GM12878 (cell line): ENCODE measurements at regions not wholly inside any gene's neighbourhood (a gene's known extent, or its start where the extent isn't known, plus 50 kb on each side); places are given as distances from the start of the nearest gene placed in this dataset.

ENCODE experiments used
- ATAC-seq: fragments of 200-7000 bp; cut with Tn5 transposase; 3 replicates; pipeline ENCODE4 v1.9.1; 2020; ENCODE audit warnings: mild to moderate bottlenecking, moderate library complexity
- BruUV-seq: library from RNA; stranded (reverse); fragments of 400-500 nt; replicated peaks from 2 replicates; lab custom pipeline; 2021; lab: Mats Ljungman, UMichigan
- CTCF ChIA-PET: fragments of 300-600 bp; sonication (Branson Sonifier 250); formaldehyde crosslinking; extraction: SDS; loops from one replicate; lab custom pipeline; 2021; ENCODE audit warnings: inconsistent platforms; lab: Yijun Ruan, JAX
- POLR2A ChIA-PET: fragments of 350-600 bp; formaldehyde crosslinking; extraction: SDS; loops from one replicate; lab custom pipeline; 2021; ENCODE audit warnings: inconsistent platforms; lab: Charles Lee
- RAD21 ChIA-PET: fragments of 300-600 bp; sonication (Branson Sonifier 250); formaldehyde crosslinking; loops from one replicate; lab custom pipeline; 2023; ENCODE audit warnings: antibody characterized with exemption; ENCODE audit not compliant: unreplicated experiment; lab: Charles Lee
- SMC1A ChIA-PET: fragments of 300-600 bp; sonication (Branson Sonifier 250); formaldehyde crosslinking; loops from one replicate; lab custom pipeline; 2023; ENCODE audit not compliant: unreplicated experiment, uncharacterized antibody; lab: Charles Lee
- DNase-seq: peaks from one replicate; pipeline ENCODE4 v3.0.0-alpha.2; 2011; ENCODE audit warnings: low read depth, low spot score
- FAIRE-seq: peaks from 3 replicates; lab custom pipeline; 2011; peaks lifted over from hg19 to GRCh38; lab: Jason Lieb, UNC
- H2AFZ ChIP-seq: 2 replicates; pipeline ENCODE4 v1.6.0; 2011; ENCODE audit warnings: low read depth, low read length, control low read depth; ENCODE audit not compliant: control insufficient read depth
- H3K27ac ChIP-seq: 2 replicates; pipeline ENCODE4 v1.5.1; 2011; ENCODE audit warnings: control low read depth; ENCODE audit not compliant: control insufficient read depth, insufficient read depth
- H3K27me3 ChIP-seq, 2 experiments: replicated peaks in 1 of 2; 2 replicates each; pipeline versions ENCODE4 v1.6.0 to v1.6.1; 2011; ENCODE audit warnings: low read length in 1 of 2; ENCODE audit not compliant: control insufficient read depth in 2 of 2, insufficient read depth in 2 of 2
- H3K36me3 ChIP-seq, 2 experiments: 2 replicates each; pipeline ENCODE4 v1.5.1; 2011; ENCODE audit warnings: low read length in 1 of 2; ENCODE audit not compliant: control insufficient read depth in 2 of 2, insufficient read depth in 2 of 2
- H3K4me1 ChIP-seq: 2 replicates; pipeline ENCODE4 v1.6.1; 2011; ENCODE audit warnings: mild to moderate bottlenecking, low read length, moderate library complexity, mixed read lengths; ENCODE audit not compliant: control insufficient read depth, insufficient read depth
- H3K4me2 ChIP-seq: 2 replicates; pipeline ENCODE4 v1.6.0; 2011; ENCODE audit warnings: control low read depth; ENCODE audit not compliant: control insufficient read depth, insufficient read depth
- H3K4me3 ChIP-seq: fragments of 200-600 bp; sonication (generic); 2 replicates; pipeline ENCODE4 v1.5.1; 2016
- H3K79me2 ChIP-seq: 2 replicates; pipeline ENCODE4 v1.6.0; 2011; ENCODE audit warnings: low read length; ENCODE audit not compliant: control insufficient read depth, insufficient read depth
- H3K9ac ChIP-seq: 2 replicates; pipeline ENCODE4 v1.8.0; 2011; ENCODE audit warnings: low read length, control low read depth, mixed read lengths; ENCODE audit not compliant: control insufficient read depth, insufficient read depth
- H3K9me3 ChIP-seq: replicated peaks from 3 replicates; pipeline ENCODE4 v1.5.1; 2011; ENCODE audit warnings: mild to moderate bottlenecking, low read length; ENCODE audit not compliant: control insufficient read depth, insufficient read depth
- H4K20me1 ChIP-seq: 2 replicates; pipeline ENCODE4 v1.6.0; 2011; ENCODE audit not compliant: control insufficient read depth, insufficient read depth
- ATF3 ChIP-seq: IDR thresholded peaks from 2 replicates; pipeline ENCODE4 v1.6.1; 2011; ENCODE audit warnings: low read depth, mild to moderate bottlenecking, low read length, moderate library complexity, borderline replicate concordance; ENCODE audit errors: extremely low read depth
- CEBPB ChIP-seq, 2 experiments: fragments of 150-350 bp in 1 of 2; IDR thresholded peaks; 2 replicates each; pipeline ENCODE4 v1.6.1; 2012 to 2014; ENCODE audit warnings: low read depth in 2 of 2, low read length in 2 of 2, borderline replicate concordance in 1 of 2, inconsistent platforms in 1 of 2
- FOXM1 ChIP-seq: IDR thresholded peaks from 2 replicates; pipeline ENCODE4 v1.6.1; 2012; ENCODE audit warnings: low read depth, mild to moderate bottlenecking, inconsistent platforms, low read length, moderate library complexity
- POU2F2 ChIP-seq: IDR thresholded peaks from 3 replicates; pipeline ENCODE4 v1.6.1; 2011; ENCODE audit warnings: low read depth, mild to moderate bottlenecking, low read length, borderline replicate concordance
- TBL1XR1 ChIP-seq: IDR thresholded peaks from 2 replicates; pipeline ENCODE4 v1.6.1; 2012; ENCODE audit warnings: low read depth, low read length, improper control_type of control experiment
- ZBTB33 ChIP-seq: fragments of 450-650 bp; IDR thresholded peaks from 2 replicates; pipeline ENCODE4 v1.6.1; 2017; ENCODE audit warnings: mild to moderate bottlenecking
- ZBTB40 ChIP-seq: fragments of 450-650 bp; IDR thresholded peaks from 2 replicates; pipeline ENCODE4 v1.6.1; 2016; ENCODE audit warnings: mild to moderate bottlenecking, moderate library complexity, borderline replicate concordance
- ZZZ3 ChIP-seq: IDR thresholded peaks from 2 replicates; pipeline ENCODE4 v1.6.1; 2011; ENCODE audit warnings: low read depth; ENCODE audit not compliant: control insufficient read depth, insufficient read length
- WGBS: methylation state at CpG from one replicate; pipeline ENCODE4 v1.1.6; 2016; ENCODE audit warnings: low lambda C conversion rate; ENCODE audit not compliant: insufficient replicate concordance, insufficient coverage; ENCODE audit errors: missing lambda C conversion rate; 5-methylcytosine and 5-hydroxymethylcytosine counted together
- in situ Hi-C: fragments of 300-500 bp; cut with MboI; formaldehyde crosslinking; loops from 9 replicates; pipeline ENCODE4 v1.14.3; 2018; ENCODE audit warnings: mixed read lengths
- intact Hi-C: fragments of 100-400 bp; cut with micrococcal nuclease; formaldehyde crosslinking; loops from one replicate; pipeline ENCODE4 v1.14.2; 2022; ENCODE audit not compliant: unreplicated experiment

GRCh38 chr14:49036266-49036665 is 549.9 kb downstream of the RPS29 start:
- intact Hi-C loops (no loop called here), in situ Hi-C loops (no loop called here)
- Histone ChIP-seq H3K9ac (no peak overlapping the region), H3K4me1 (no peaks in the 10 kb centered on the region), H3K27me3 (no peaks in the 10 kb centered on the region), H2AFZ (no peak overlapping the region), H3K79me2 (no peaks in the 10 kb centered on the region), H3K27ac (no peak overlapping the region), H4K20me1 (no peaks in the 10 kb centered on the region), H3K4me3 (no peak overlapping the region), H3K36me3 (no peaks in the 10 kb centered on the region), H3K9me3 (no peaks in the 10 kb centered on the region), H3K4me2 (no peak overlapping the region)
- no peak for TF ChIP-seq ATF3
- TF ChIP-seq ZBTB40 = no peak
- no peak for TF ChIP-seq TBL1XR1
- no peak for TF ChIP-seq ZZZ3
- TF ChIP-seq CEBPB (IDR thresholded peaks at IDR 0.05; ENCODE audit: borderline replicate concordance in 1 of 2, low read depth in 2 of 2, low read length in 2 of 2) = no peak
- TF ChIP-seq POU2F2 = no peak
- no peak for TF ChIP-seq ZBTB33
- TF ChIP-seq FOXM1 = no peak
- FAIRE-seq (no peak), DNase-seq (no peak), ATAC-seq (no peak)
- CTCF ChIA-PET = interaction anchor here (1.0 to 1.9 kb wide), 2 partner anchors 25 to 414 kb away, joined by 3 to 4 read pairs; no protein-coding TSS in a partner anchor
- RAD21 ChIA-PET = no interaction called here
- SMC1A ChIA-PET = interaction anchor here (1.0 to 1.4 kb wide), 2 partner anchors 9 to 16 kb away, joined by 4 read pairs; no protein-coding TSS in a partner anchor
- no TSS peak for BruUV-seq
- WGBS = 59% methylated on average over 5 of the region's 5 CpGs
- POLR2A ChIA-PET = no interaction called here
